ENCODE measurements at regions not wholly inside any gene's neighbourhood (a gene's known extent, or its start where the extent isn't known, plus 50 kb on each side); places are given as distances from the start of the nearest gene placed in this dataset.
"Not testable (repeated sequence)": the region's sequence is repeated elsewhere in the genome, so short reads cannot be mapped to it uniquely, and the experiment has no call there.

DNA sequence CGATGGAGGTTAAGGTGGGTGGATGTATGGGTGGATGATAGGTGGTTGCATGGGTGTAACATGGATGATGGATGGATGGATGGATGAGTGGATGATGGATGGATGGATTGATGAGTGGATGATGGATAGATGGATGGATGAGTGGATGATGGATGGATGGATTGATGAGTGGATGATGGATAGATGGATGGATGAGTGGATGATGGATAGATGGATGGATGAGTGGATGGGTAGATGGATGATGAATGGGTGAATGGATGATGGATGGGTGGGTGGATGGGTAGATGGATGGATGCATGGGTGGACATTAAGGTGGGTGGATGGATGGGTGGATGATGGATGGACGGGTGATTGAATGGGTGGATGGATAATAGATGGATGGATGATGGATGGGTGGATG, 136.5 kb upstream of the FOXD4L5 start:
- TF ChIP-seq, protein P1, sequence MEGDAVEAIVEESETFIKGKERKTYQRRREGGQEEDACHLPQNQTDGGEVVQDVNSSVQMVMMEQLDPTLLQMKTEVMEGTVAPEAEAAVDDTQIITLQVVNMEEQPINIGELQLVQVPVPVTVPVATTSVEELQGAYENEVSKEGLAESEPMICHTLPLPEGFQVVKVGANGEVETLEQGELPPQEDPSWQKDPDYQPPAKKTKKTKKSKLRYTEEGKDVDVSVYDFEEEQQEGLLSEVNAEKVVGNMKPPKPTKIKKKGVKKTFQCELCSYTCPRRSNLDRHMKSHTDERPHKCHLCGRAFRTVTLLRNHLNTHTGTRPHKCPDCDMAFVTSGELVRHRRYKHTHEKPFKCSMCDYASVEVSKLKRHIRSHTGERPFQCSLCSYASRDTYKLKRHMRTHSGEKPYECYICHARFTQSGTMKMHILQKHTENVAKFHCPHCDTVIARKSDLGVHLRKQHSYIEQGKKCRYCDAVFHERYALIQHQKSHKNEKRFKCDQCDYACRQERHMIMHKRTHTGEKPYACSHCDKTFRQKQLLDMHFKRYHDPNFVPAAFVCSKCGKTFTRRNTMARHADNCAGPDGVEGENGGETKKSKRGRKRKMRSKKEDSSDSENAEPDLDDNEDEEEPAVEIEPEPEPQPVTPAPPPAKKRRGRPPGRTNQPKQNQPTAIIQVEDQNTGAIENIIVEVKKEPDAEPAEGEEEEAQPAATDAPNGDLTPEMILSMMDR (IDR thresholded peaks at IDR 0.05; ENCODE audit: low read length), result not testable (repeated sequence)
- TF ChIP-seq EZH2 (optimal IDR thresholded peaks at IDR 0.05; ENCODE audit: low read depth, low read length), result not testable (repeated sequence)

Data from MM.1S (cell line).